ENCODE measurements at regions not wholly inside any gene's neighbourhood (a gene's known extent, or its start where the extent isn't known, plus 50 kb on each side); places are given as distances from the start of the nearest gene placed in this dataset.

- TF ChIP-seq POLR2AphosphoS2 (IDR thresholded peaks at IDR 0.05; ENCODE audit: low read depth, low read length) (no peak), EP300 (IDR thresholded peaks at IDR 0.05; ENCODE audit: borderline replicate concordance in 1 of 2, control insufficient read depth in 1 of 2, low read depth in 2 of 2, low read length in 2 of 2) (no peak), CBX3 (IDR thresholded peaks at IDR 0.05; ENCODE audit: borderline replicate concordance, low read depth) (no peak), POLR2AphosphoS5 (IDR thresholded peaks at IDR 0.05; ENCODE audit: low read length) (no peak), CREB1 (IDR thresholded peaks at IDR 0.05; ENCODE audit: low read depth) (no peak)
These were observed 634.9 kb upstream of the PIK3C3 start for GRCh38 chr18:41320100-41320499.

Data from GM12878 (cell line).